SU-DHL-6 (cell line): ENCODE measurements at regions not wholly inside any gene's neighbourhood (a gene's known extent, or its start where the extent isn't known, plus 50 kb on each side); places are given as distances from the start of the nearest gene placed in this dataset.

Source experiments
- CTCF ChIP-seq: fragments of 200-600 bp; sonication (generic); IDR thresholded peaks from one replicate; pipeline ENCODE4 v1.5.1; 2017; ENCODE audit warnings: antibody characterized with exemption, mild to moderate bottlenecking, low read length, moderate library complexity; ENCODE audit not compliant: insufficient read depth, poor library complexity, severe bottlenecking
- EZH2phosphoT487 ChIP-seq: fragments of 200-600 bp; sonication (generic), shearing (Covaris generic); conservative IDR thresholded peaks from 2 replicates; pipeline ENCODE4 v1.6.1; 2018; ENCODE audit warnings: mild to moderate bottlenecking, antibody characterized with exemption, low read length, moderate library complexity, mixed read lengths

- TF ChIP-seq CTCF, result no peak
- no peak for TF ChIP-seq EZH2phosphoT487
Measured at GRCh38 chr3:193846569-193846968, 253.6 kb downstream of the OPA1 start.
